NCI-H2107 treated with DMSO at 0.1 percent for 48 hours (cell line): ENCODE measurements at regions not wholly inside any gene's neighbourhood (a gene's known extent, or its start where the extent isn't known, plus 50 kb on each side); places are given as distances from the start of the nearest gene placed in this dataset.

Experiments used
- DNase-seq: peaks from one replicate; lab custom pipeline; 2025; ENCODE audit not compliant: unreplicated experiment; lab: John Stamatoyannopoulos, UW

DNA sequence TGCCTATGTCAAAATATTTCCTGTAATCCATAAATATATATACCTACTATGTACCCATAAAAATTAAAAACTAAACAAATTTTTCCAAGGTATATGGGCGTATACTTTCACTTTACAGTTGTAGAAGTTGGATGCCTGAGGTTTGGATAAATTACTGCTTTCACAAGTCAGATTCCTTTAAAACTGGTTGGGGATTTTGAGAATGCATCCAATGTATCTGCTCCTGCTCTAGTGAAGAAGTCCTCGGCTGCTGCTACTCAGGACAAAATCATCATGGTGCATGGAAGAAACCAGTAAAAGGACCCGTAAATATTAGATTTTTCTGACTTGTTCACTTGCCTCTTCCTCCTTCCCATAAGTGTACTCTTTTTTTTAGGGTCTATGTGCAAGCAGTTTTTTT is 841.1 kb downstream of the USP25 start:
- no peak for DNase-seq

DNA sequence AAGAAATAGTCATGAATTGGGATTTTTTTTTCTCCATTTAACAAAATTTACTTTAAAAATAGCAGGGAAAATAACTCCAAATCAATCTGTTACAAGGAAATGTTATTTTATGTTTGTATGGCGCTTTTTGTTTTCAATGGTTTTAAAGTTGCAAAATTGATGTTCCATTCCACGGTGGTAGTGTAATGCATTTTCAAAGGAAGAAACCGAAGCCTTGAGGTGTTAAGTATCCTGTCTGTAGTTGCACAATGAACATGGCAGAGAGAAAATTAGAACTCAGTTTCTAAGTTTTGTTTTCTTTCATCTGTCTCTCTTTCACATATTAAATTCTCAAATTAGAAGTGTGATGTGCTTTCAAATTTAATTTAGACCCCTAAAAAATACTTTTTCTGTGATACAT is 841.8 kb downstream of the USP25 start:
- DNase-seq = no peak

DNA sequence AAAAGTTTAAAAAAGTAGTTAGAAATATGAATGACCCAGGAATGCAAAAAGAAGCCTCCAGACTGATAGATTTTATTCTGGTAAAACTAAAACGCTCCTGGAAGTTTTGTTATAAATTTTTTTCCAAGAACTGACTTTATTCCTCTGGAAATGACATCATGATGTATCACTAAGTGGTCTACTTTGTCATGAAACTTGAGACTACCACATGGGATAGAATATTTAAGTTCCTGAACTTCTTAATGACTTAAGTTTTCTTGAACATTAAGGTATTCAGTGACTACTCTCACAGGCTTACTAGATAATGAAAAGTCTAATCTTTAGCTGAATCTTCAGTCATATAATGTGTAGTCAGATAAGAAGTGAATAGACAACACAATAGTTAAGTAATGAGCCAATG is 842.2 kb downstream of the USP25 start:
- DNase-seq = no peak

DNA sequence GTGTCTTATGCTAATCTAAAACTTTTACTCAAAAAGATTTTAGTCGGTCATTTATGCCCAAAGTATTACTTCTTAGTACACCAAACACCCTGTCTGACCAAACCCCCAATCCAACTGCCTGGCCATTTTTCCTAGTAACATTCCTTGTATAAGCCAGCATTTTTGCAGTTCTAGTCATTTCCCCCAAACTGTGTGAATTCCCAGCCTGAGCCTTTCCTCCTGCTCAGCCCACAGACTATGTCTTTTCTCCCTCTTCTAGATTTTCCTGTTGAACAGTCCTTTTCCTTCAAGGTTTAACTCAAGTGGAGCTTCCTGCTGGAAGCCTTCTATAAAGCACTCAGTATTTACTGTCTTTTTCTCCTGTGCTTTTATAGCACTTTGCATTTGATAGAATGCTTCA is 843.8 kb downstream of the USP25 start:
- DNase-seq = no peak

DNA sequence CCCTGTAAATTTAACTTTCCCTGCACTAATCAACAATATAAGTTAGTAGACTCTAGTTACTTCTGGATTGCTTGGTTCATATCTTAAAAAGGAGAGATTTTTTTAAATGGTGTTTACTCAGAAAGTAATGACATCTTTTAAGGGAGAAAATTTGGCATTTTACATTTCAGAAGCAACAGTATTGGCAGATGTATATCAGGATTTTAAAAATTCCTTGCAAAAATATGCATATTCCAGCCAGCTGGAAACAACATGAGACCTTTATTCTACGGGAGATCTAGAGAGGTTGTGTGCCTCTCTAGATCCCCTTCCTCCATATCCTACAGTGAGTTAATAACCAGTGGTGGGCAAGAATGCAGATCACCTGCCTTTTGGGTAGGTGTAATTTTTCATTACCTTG is 848.2 kb downstream of the USP25 start:
- DNase-seq = no peak

DNA sequence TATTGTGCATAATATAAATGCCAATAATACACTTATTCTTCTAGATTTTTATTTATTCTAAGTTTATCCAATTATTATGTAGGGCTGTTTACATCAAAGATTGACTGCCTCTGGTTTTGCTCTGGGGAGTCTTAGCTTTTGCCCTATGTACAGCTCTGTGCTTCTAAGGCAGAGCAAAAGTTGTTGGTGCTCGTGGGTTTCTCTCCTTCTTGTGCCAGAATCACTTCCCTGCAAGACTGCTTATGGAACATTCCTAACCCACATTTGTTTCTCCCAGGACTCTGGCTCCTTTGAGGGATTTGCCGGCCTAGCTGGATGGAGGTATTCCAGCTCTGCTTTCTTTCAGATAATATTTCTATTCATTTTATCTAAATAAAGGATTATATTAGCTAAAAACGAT is 849.1 kb downstream of the USP25 start:
- DNase-seq = no peak

DNA sequence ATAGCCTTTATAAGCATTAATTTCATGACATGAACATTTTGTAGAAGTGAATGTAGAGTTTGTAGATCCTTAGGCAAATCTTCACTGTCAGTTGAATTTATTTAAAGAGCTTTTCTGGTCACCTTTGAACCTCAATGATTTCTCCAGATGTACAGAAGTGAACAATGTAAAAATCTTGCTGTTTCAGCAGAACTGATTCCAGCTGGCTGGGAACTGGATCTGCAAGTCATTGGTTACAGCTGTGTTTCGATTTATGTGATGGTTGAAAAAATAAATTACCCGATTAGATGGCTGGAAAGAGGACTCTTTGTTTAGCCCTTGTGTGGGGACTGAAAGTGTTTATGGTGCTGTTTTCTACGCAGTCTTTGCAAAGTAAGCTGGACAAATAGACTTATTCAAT is 849.8 kb downstream of the USP25 start:
- DNase-seq = no peak

DNA sequence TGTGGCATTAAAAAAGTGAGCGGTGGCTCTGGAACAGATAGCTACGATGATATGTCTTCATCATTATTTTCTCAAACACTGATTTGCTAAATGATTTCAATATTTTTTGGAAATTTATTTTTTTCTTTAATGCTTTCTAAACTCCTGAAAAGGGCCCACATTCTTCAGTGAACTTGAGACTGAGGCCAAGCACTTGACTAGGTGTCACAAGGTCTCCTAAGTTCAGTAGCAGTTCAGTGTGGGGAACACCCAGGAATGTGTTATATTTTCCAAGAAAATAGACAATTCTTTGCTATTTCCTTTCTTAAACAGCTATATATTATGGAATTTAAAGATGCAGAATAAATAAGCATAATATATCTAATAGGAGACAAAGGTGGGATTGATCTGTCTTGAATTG is 850.9 kb downstream of the USP25 start:
- no peak for DNase-seq

DNA sequence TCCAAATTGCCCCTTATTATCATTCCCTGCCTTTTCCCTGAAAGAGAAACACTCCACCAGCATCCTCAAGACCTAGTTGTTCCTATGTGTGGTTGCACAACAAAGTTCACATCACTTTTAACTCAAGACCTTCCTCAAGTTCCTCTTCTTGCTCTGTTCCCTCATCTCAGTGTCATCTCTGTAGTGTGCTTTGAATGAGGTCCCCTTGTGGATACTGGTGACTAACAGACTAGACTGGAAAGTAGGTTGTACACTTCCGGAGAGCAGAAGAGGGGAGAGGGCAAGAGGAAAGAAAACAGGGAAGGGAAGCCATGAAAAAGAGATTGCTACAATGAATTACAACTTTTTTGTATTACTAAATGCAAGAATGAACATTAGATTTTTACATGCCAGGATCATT is 853.8 kb downstream of the USP25 start:
- DNase-seq = no peak

DNA sequence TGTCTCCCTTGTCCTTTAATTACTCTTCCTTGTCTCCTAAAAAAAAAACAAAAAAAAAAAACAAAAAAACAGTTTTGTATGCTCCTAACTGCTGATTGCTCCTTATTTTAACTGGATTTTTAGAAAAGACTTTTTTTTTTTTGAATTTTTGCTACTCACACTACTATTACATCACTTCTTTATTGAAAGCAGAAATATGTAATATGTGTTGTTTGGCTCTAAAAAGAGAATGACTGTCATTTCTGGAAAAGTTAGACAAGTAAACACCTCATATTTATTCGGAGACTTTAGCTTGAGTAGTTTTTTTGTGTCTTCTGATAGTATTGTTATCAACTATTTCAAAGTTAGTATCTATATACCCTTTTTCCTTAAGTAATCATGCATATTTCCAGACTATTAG is 855.0 kb downstream of the USP25 start:
- DNase-seq = no peak

DNA sequence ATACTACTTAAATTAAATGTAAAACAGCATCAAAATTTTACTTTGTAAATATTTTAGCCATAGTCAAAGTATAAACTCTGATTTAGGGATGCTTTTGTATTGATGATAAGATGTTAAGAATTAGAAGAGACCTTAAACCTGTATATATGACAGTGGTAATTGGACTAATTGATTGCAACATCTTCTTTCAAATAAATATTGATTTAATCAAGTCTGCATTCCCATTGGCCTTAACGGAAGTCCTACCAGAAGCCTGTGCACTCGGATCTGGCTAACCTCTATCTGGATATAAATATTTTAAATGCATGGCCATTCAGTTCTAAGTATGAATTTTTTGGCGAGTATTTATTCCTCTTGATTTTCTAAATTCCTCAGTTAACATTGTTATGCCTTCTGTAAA is 856.1 kb downstream of the USP25 start:
- DNase-seq = no peak

DNA sequence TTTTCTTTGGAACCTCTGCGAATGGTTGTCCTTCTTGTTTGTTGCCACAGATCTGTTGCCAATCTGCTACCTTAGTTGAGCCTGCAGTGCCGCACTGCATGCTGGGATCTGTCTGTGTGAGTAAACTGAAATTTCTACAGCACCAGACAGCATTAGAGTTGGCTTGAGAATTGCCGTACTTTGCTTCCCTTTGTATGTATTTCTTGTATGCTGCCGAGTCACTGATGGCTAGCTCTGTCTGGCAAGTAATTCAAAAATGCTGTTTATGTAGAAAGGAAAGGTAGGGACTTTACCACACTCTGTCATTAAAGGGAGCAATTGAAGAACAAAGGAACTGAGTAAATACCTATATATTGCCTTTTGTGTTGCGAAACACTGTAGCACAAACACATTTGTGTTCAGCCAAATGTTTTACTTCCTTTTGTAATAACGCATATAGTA is 857.4 kb downstream of the USP25 start:
- DNase-seq = peak; percentile 72

DNA sequence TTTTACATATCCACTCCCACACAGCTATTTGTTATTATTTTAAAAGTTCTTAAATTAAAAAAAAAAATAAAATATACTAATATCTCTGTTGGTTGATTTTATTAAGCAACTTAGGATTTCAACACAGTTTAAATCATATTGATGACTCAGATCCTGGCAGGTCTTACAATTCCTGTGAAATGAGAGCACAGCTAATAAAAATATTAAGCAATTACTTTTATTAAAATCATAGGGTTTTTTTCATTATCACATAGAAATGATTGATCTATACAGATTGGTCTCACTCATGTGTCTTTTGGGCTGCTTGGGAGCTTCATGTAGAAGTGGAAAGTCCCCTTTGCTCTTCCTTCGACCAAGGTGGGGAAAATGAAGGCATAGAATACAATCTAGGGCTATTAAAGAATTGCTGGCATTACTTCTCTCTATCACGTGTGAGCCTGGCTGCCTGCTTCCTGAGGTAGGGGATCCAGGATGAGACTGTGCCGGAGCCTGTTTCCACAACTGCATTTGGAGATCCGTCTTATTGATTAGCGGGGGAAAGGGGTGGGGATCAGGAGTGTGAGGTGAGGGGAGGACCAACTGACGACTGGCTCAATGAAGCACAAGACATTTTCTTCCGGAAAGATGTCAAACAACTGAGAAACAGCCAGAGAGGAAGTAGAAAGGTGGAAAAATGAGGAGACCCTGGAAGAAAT is 858.0 kb downstream of the USP25 start:
- DNase-seq = peak; percentile 17

DNA sequence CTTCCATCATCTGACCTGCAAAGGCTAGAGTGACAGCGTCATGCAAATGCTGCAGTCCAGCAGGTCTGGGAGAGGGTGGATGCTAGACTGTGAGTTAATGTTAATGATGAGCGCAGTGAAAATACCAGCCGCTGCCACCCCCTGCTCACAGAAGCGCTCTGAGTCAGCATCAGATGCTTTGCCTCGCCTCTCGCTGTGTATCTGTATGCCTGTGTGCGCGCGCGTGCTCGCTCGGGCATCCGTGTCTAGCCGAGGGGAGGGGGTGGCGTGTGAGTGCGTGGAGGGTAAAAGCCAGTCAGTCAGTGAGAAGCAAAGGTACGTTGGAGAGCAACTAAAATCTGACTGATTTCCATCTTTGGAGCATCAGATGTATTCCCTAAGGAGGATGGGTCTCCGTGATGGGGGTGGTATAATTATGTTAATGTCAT is 858.7 kb downstream of the USP25 start:
- DNase-seq = peak; percentile 36

DNA sequence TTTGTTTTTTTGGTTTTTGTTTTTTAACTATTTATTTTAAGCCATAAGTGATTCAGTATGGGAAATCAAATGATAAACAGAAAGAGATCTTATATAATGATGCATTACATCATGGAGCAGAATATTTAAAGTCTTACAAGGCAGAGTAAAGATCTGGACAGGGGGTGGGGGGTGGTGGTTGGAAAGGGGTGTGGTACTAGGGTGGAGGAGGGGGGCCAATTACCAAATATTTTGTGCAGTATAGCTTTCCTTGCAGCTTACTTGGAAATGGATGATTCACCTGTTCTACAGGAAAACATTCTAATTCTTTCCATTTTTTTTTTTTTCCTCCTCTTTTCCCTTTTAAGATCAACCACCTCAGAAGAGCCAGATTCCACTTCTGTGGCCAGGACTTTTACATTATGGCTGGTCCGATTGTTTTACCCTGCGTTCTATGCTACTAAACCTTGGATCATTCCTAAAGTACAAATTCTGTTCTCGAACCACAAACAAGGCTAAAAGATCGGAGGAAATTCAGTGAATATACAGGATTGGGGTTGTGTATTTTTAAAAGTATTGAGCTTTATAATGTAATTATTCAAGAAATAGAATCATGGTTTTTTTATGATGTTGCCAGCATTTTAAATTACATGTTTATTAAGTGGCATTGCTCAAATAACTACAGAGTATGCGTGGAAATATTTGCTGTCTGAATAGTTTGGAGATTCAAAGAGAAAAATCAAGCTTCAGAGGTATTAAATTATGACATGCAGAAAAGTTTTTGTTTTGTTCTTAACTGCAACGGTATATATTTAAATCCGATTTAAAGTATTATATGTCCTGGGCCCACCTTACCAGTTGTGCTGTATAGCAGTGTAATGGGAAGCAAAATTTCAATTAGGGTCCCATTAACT is 859.5 kb downstream of the USP25 start:
- no peak for DNase-seq

DNA sequence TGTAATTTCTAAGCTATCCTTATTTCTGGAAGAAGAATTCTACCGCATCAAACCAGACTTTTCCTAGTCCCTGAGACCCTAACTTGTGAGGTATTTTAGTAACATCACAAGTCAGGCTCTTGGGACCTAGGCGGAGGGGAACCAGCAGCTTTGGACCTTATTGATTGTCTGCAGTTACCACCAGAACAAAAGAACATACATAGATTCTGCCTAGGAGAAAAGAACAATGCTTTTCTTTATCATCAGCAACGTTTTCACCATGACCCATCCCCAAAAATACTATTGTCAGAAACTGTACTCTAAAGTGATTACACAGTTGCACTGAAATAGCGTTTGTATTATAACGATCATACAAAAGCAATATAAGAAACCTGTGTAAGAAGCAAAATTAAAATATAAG is 860.4 kb downstream of the USP25 start:
- DNase-seq = no peak

DNA sequence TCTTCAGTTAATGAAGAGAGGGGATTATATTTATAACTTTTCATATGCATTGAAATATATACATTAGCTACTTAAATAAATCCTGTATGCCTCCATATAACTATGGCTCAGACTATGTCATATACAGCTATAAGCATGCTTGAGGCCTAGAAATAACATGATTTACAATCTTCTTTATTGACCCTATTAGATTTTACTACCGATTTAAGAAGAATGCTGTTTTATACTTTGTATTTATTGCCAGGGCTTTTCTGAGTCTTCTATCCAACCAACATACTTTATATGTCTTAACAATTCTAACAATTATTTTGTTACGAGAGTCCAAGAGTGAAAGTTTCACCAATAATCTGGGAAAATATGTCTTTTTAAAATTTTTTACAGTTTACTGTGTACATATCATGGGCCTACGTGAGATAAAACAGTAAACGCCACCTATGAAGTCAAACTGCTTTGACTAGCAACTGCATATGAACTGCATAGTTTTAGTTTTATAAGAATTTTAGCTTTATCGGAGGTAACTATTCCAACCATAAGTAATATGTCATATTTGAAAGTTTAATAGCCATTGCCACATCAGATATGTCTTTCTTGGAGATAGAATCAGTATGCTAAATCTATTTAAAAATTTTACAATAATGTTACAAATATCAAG is 861.0 kb downstream of the USP25 start:
- no peak for DNase-seq

DNA sequence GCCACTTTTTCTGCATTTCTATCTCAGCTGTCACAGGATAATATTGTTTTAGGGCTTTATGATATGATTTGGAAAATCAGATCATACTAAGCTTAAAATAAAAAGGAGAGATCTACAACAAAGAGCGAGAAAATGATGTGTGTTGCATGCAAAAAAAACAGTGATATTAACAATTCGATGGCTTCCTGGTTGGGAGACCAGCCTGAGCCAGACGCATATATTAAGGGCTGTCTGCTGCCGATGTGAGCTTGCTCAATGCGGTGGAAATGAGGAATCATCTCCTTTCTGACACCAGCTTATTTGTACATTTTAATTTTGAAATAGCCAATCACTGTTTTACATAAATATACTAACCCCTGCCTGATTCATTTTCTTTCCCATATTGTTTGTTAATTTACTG is 862.6 kb downstream of the USP25 start:
- no peak for DNase-seq

DNA sequence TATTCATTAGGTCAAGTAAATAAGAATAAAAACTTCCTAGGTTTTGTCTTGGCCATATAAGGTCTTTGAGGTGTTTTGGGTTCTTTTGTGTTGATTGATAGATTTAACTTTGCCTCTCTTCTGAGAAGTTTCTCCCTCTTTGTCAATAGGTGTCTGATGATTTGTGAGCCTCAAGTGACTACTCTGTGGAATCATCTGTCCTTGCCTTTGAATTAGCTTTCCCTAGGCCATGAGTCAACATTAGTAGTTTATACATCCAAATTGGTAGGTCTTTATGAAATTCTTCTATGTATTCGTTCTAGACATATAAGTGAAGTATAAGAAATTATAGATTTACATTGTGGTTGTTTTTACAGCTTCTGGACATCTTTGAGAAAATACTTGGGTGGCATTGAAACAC is 864.4 kb downstream of the USP25 start:
- no peak for DNase-seq

DNA sequence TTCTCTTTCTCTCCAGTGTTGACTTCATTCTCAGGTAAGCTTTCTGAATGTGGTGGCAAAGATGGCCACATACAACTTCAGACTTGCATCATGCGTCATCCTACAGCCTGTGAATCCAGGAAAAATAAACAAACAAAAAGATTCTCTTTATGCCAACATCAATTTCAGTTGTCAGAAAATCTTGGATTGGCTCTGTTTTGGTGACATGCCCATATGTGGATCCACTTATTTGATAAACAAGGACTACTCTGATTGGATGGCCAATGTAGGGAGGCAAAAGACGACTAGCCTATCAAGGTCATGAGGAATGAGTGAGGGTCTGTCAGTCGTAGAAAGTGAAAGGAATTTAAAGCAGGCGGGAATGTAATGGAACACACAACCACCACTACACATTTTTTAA is 866.6 kb downstream of the USP25 start:
- DNase-seq = no peak

DNA sequence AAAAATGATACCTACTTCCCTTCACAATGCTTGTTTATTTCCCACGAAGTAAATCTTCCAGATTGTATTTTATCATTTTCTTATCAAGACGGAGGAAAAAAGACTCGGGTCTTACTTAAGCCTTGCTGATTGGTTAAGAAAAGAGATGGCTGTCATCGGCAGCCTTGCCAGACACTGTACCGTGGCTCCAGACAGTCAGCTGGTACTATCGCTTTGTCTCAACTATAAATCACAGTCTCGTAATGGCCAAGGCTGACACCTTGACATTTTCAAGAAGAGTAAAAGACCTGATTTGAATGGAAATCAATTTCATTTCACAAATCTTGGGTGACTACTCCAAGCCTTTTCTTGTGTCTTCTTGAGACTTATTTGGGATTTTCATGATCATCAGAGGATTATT is 868.0 kb downstream of the USP25 start:
- no peak for DNase-seq

DNA sequence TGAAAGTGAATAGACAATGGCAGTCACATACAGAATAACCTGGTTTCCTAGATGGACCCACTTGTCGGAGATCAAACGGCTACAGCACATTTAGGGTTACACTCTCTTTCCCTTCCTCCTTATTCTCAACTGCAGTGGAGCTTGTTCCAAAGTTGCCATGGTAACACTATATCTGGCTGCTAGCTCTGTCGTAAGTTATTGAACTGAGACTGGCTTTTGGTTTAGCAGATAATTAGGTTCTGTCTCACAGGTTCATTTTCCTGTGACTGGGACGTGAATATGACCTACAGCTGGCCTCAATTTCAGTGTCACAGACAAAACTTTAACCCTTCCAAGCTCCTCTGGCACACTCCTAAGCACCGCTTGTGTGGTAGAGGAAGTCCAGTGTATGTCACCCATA is 875.8 kb downstream of the USP25 start:
- no peak for DNase-seq
